Activated CD4-positive, alpha-beta T cell treated with anti-CD3 and anti-CD28 coated beads for 1 hour (primary cell): ENCODE measurements at regions not wholly inside any gene's neighbourhood (a gene's known extent, or its start where the extent isn't known, plus 50 kb on each side); places are given as distances from the start of the nearest gene placed in this dataset.

Experiments used
- DNase-seq: peaks from one replicate; pipeline ENCODE4 v3.0.0-alpha.2; 2020

- no peak for DNase-seq
Measured at GRCh38 chr13:73693215-73693614, 441.0 kb downstream of the KLF12 start.

GRCh38 chr13:73691891-73692290 lies 442.3 kb downstream of the KLF12 start:
- DNase-seq, result no peak

- DNase-seq, result no peak
Measured at GRCh38 chr13:73687929-73688328, 446.3 kb downstream of the KLF12 start.

- no peak for DNase-seq
Measured at GRCh38 chr13:73687087-73687486, 447.1 kb downstream of the KLF12 start.

GRCh38 chr13:73684750-73685149 lies 449.5 kb downstream of the KLF12 start:
- DNase-seq, result no peak

- no peak for DNase-seq
Measured at GRCh38 chr13:73684286-73684685, 449.9 kb downstream of the KLF12 start.

GRCh38 chr13:73683746-73684145 lies 450.5 kb downstream of the KLF12 start:
- DNase-seq, result no peak

GRCh38 chr13:73681779-73682178 lies 452.4 kb downstream of the KLF12 start:
- no peak for DNase-seq

- DNase-seq, result no peak
Measured at GRCh38 chr13:73681015-73681414, 453.2 kb downstream of the KLF12 start.

GRCh38 chr13:73677048-73677601 lies 457.1 kb downstream of the KLF12 start:
- DNase-seq, result no peak

- DNase-seq, result no peak
Measured at GRCh38 chr13:73676550-73677047, 457.6 kb downstream of the KLF12 start.

- no peak for DNase-seq
Measured at GRCh38 chr13:73675821-73676220, 458.4 kb downstream of the KLF12 start.

GRCh38 chr13:73674570-73674969 lies 459.6 kb downstream of the KLF12 start:
- no peak for DNase-seq

GRCh38 chr13:73673931-73674330 lies 460.3 kb downstream of the KLF12 start:
- no peak for DNase-seq

- DNase-seq, result no peak
Measured at GRCh38 chr13:73672492-73672891, 461.7 kb downstream of the KLF12 start.

- no peak for DNase-seq
Measured at GRCh38 chr13:73671732-73672131, 462.5 kb downstream of the KLF12 start.

- no peak for DNase-seq
Measured at GRCh38 chr13:73671011-73671410, 463.2 kb downstream of the KLF12 start.

- no peak for DNase-seq
Measured at GRCh38 chr13:73667756-73668155, 466.4 kb downstream of the KLF12 start.

GRCh38 chr13:73665261-73665660 lies 468.9 kb downstream of the KLF12 start:
- DNase-seq, result no peak

- no peak for DNase-seq
Measured at GRCh38 chr13:73664851-73665250, 469.4 kb downstream of the KLF12 start.

GRCh38 chr13:73662833-73663232 lies 471.4 kb downstream of the KLF12 start:
- no peak for DNase-seq

- DNase-seq, result no peak
Measured at GRCh38 chr13:73661687-73662425, 472.3 kb downstream of the KLF12 start.

GRCh38 chr13:73661066-73661465 lies 473.1 kb downstream of the KLF12 start:
- DNase-seq, result no peak

- no peak for DNase-seq
Measured at GRCh38 chr13:73658639-73659038, 475.6 kb downstream of the KLF12 start.
